GM18508 (cell line): ENCODE measurements at regions not wholly inside any gene's neighbourhood (a gene's known extent, or its start where the extent isn't known, plus 50 kb on each side); places are given as distances from the start of the nearest gene placed in this dataset.
A peak's percentile ranks its signal among the peaks of the same experiment; 100 is the strongest.
"Not testable (repeated sequence)": the region's sequence is repeated elsewhere in the genome, so short reads cannot be mapped to it uniquely, and the experiment has no call there.

Source experiments
- ATAC-seq: cut with Tn5 transposase; IDR thresholded peaks from one replicate; pipeline ENCODE4 v1.9.1; 2021; ENCODE audit warnings: moderate number of reproducible peaks; ENCODE audit not compliant: insufficient read depth, unreplicated experiment

- not testable (repeated sequence) for ATAC-seq
Measured at GRCh38 chr7:119886525-119886924, 386.4 kb upstream of the KCND2 start.

GRCh38 chr7:119888251-119888650 lies 384.7 kb upstream of the KCND2 start:
- ATAC-seq: no peak

- no peak for ATAC-seq
Measured at GRCh38 chr7:119890631-119891030, 382.3 kb upstream of the KCND2 start.

GRCh38 chr7:119895320-119895719 lies 377.7 kb upstream of the KCND2 start:
- ATAC-seq: no peak

GRCh38 chr7:119896386-119896785 lies 376.6 kb upstream of the KCND2 start:
- ATAC-seq: no peak

- ATAC-seq: no peak
Measured at GRCh38 chr7:119900996-119901672, 371.8 kb upstream of the KCND2 start.

GRCh38 chr7:119903085-119903484 lies 369.9 kb upstream of the KCND2 start:
- no peak for ATAC-seq

- ATAC-seq: no peak
Measured at GRCh38 chr7:119905495-119905894, 367.5 kb upstream of the KCND2 start.

- ATAC-seq: no peak
Measured at GRCh38 chr7:119908948-119909347, 364.0 kb upstream of the KCND2 start.

GRCh38 chr7:119914119-119914518 lies 358.9 kb upstream of the KCND2 start:
- ATAC-seq: not testable (repeated sequence)

GRCh38 chr7:119916501-119916900 lies 356.5 kb upstream of the KCND2 start:
- no peak for ATAC-seq

GRCh38 chr7:119918185-119918584 lies 354.8 kb upstream of the KCND2 start:
- ATAC-seq: no peak

GRCh38 chr7:119919986-119920385 lies 353.0 kb upstream of the KCND2 start:
- ATAC-seq: no peak

GRCh38 chr7:119925581-119926289 lies 347.2 kb upstream of the KCND2 start:
- ATAC-seq: no peak

GRCh38 chr7:119929891-119930290 lies 343.1 kb upstream of the KCND2 start:
- ATAC-seq: no peak

GRCh38 chr7:119931230-119931824 lies 341.6 kb upstream of the KCND2 start:
- ATAC-seq: no peak

GRCh38 chr7:119935418-119936025 lies 337.5 kb upstream of the KCND2 start:
- peak; percentile 66 for ATAC-seq

GRCh38 chr7:119936836-119937235 lies 336.1 kb upstream of the KCND2 start:
- ATAC-seq: no peak

GRCh38 chr7:119937745-119938144 lies 335.2 kb upstream of the KCND2 start:
- ATAC-seq: no peak

- no peak for ATAC-seq
Measured at GRCh38 chr7:119943942-119944600, 328.9 kb upstream of the KCND2 start.

GRCh38 chr7:119944601-119944972 lies 328.4 kb upstream of the KCND2 start:
- ATAC-seq: no peak
